ENCODE measurements at regions not wholly inside any gene's neighbourhood (a gene's known extent, or its start where the extent isn't known, plus 50 kb on each side); places are given as distances from the start of the nearest gene placed in this dataset.

- DNase-seq (ENCODE audit: low read depth, low spot score): no peak
Observed at GRCh38 chr10:10860455-10860976, 157.2 kb upstream of the CELF2 start.

GRCh38 chr10:10865303-10865702 is 152.4 kb upstream of the CELF2 start:
- no peak for DNase-seq (ENCODE audit: low read depth, low spot score)
- H3K4me3 ChIP-seq (ENCODE audit: low read length): no peak overlapping the region

More at GRCh38 chr10:10860455-10860976, 157.2 kb upstream of the CELF2 start:
- no peak overlapping the region for H3K4me3 ChIP-seq (ENCODE audit: low read length)

GRCh38 chr10:10865913-10866312 is 151.8 kb upstream of the CELF2 start:
- no peak for DNase-seq (ENCODE audit: low read depth, low spot score)

GRCh38 chr10:10869592-10869991 is 148.1 kb upstream of the CELF2 start:
- no peak overlapping the region for H3K4me3 ChIP-seq (ENCODE audit: low read length)
- DNase-seq (ENCODE audit: low read depth, low spot score): no peak

More at GRCh38 chr10:10865913-10866312, 151.8 kb upstream of the CELF2 start:
- no peak overlapping the region for H3K4me3 ChIP-seq (ENCODE audit: low read length)

- no peak for DNase-seq (ENCODE audit: low read depth, low spot score)
- H3K4me3 ChIP-seq (ENCODE audit: low read length): no peak overlapping the region
Observed at GRCh38 chr10:10870523-10871241, 147.0 kb upstream of the CELF2 start.

GRCh38 chr10:10871352-10871751 is 146.3 kb upstream of the CELF2 start:
- DNase-seq (ENCODE audit: low read depth, low spot score): no peak
- H3K4me3 ChIP-seq (ENCODE audit: low read length): no peak overlapping the region

- DNase-seq (ENCODE audit: low read depth, low spot score): no peak
- no peak overlapping the region for H3K4me3 ChIP-seq (ENCODE audit: low read length)
Observed at GRCh38 chr10:10872035-10872673, 145.5 kb upstream of the CELF2 start.

- DNase-seq (ENCODE audit: low read depth, low spot score): no peak
- no peak overlapping the region for H3K4me3 ChIP-seq (ENCODE audit: low read length)
Observed at GRCh38 chr10:10872764-10873163, 144.9 kb upstream of the CELF2 start.

GRCh38 chr10:10873289-10873688 is 144.4 kb upstream of the CELF2 start:
- no peak overlapping the region for H3K4me3 ChIP-seq (ENCODE audit: low read length)
- DNase-seq (ENCODE audit: low read depth, low spot score): no peak

GRCh38 chr10:10873915-10874314 is 143.8 kb upstream of the CELF2 start:
- no peak for DNase-seq (ENCODE audit: low read depth, low spot score)
- H3K4me3 ChIP-seq (ENCODE audit: low read length): no peak overlapping the region

GRCh38 chr10:10878963-10879362 is 138.7 kb upstream of the CELF2 start:
- no peak overlapping the region for H3K4me3 ChIP-seq (ENCODE audit: low read length)

GRCh38 chr10:10881117-10881813 is 136.4 kb upstream of the CELF2 start:
- H3K4me3 ChIP-seq (ENCODE audit: low read length): no peak overlapping the region
- no peak for DNase-seq (ENCODE audit: low read depth, low spot score)

More at GRCh38 chr10:10878963-10879362, 138.7 kb upstream of the CELF2 start:
- DNase-seq (ENCODE audit: low read depth, low spot score): no peak

- H3K4me3 ChIP-seq (ENCODE audit: low read length): no peak overlapping the region
- no peak for DNase-seq (ENCODE audit: low read depth, low spot score)
Observed at GRCh38 chr10:10883737-10884136, 133.9 kb upstream of the CELF2 start.

- no peak overlapping the region for H3K4me3 ChIP-seq (ENCODE audit: low read length)
- DNase-seq (ENCODE audit: low read depth, low spot score): no peak
Observed at GRCh38 chr10:10886861-10887531, 130.7 kb upstream of the CELF2 start.

GRCh38 chr10:10891124-10892082 is 126.3 kb upstream of the CELF2 start:
- H3K4me3 ChIP-seq (ENCODE audit: low read length): no peak overlapping the region
- no peak for DNase-seq (ENCODE audit: low read depth, low spot score)

- no peak for DNase-seq (ENCODE audit: low read depth, low spot score)
- H3K4me3 ChIP-seq (ENCODE audit: low read length): no peak overlapping the region
Observed at GRCh38 chr10:10892290-10892875, 125.3 kb upstream of the CELF2 start.

- no peak overlapping the region for H3K4me3 ChIP-seq (ENCODE audit: low read length)
- DNase-seq (ENCODE audit: low read depth, low spot score): no peak
Observed at GRCh38 chr10:10897400-10897799, 120.3 kb upstream of the CELF2 start.

- H3K4me3 ChIP-seq (ENCODE audit: low read length): no peak overlapping the region
- DNase-seq (ENCODE audit: low read depth, low spot score): no peak
Observed at GRCh38 chr10:10901906-10902305, 115.8 kb upstream of the CELF2 start.
